ENCODE measurements at regions not wholly inside any gene's neighbourhood (a gene's known extent, or its start where the extent isn't known, plus 50 kb on each side); places are given as distances from the start of the nearest gene placed in this dataset.

DNA sequence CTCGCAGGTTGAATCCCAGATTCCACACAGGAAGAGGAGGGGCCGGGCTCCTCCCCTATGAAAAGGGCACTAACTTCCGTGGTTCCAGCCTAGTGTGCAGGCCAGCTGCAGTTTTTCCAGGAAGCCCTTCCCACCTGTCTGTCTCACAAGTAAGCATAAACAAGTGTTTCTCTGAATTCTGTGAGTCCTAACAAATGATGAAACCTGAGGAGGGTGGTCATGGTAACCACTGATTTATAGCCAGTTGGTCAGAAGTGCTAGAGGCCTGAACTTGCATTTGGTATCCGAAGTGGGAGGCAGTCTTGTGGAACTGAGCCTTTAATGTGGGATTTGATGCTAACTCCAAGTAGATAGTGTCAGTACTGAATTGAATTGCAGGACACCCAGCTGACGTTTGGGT lies 54.7 kb upstream of the STEAP4 start:
- no peaks in the 10 kb centered on the region for H3K36me3 ChIP-seq (ENCODE audit: insufficient read depth, low read length)
- no peaks in the 10 kb centered on the region for H3K4me1 ChIP-seq (ENCODE audit: insufficient read depth, low read length)
- H3K4me3 ChIP-seq (ENCODE audit: insufficient read depth, low read length): no peak overlapping the region
- H2AFZ ChIP-seq (ENCODE audit: low read length): no peak overlapping the region
- H3K27me3 ChIP-seq (ENCODE audit: insufficient read depth, low read length): no peaks in the 10 kb centered on the region
- TF ChIP-seq, protein P1, sequence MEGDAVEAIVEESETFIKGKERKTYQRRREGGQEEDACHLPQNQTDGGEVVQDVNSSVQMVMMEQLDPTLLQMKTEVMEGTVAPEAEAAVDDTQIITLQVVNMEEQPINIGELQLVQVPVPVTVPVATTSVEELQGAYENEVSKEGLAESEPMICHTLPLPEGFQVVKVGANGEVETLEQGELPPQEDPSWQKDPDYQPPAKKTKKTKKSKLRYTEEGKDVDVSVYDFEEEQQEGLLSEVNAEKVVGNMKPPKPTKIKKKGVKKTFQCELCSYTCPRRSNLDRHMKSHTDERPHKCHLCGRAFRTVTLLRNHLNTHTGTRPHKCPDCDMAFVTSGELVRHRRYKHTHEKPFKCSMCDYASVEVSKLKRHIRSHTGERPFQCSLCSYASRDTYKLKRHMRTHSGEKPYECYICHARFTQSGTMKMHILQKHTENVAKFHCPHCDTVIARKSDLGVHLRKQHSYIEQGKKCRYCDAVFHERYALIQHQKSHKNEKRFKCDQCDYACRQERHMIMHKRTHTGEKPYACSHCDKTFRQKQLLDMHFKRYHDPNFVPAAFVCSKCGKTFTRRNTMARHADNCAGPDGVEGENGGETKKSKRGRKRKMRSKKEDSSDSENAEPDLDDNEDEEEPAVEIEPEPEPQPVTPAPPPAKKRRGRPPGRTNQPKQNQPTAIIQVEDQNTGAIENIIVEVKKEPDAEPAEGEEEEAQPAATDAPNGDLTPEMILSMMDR (IDR thresholded peaks at IDR 0.05; ENCODE audit: extremely low read depth, low read depth, low read length): no peak
- no peaks in the 10 kb centered on the region for H3K79me2 ChIP-seq (ENCODE audit: insufficient read depth, low read length)
- no peak overlapping the region for H3K27ac ChIP-seq (ENCODE audit: low read depth, low read length)
- H3K9me3 ChIP-seq (ENCODE audit: low read depth, low read length): no peaks in the 10 kb centered on the region
- no peak overlapping the region for H3K4me2 ChIP-seq (ENCODE audit: insufficient read depth, low read length)
- DNase-seq (ENCODE audit: insufficient read length, low spot score, missing footprints): no peak
- H4K20me1 ChIP-seq (ENCODE audit: insufficient read depth, low read length): no peaks in the 10 kb centered on the region

DNA sequence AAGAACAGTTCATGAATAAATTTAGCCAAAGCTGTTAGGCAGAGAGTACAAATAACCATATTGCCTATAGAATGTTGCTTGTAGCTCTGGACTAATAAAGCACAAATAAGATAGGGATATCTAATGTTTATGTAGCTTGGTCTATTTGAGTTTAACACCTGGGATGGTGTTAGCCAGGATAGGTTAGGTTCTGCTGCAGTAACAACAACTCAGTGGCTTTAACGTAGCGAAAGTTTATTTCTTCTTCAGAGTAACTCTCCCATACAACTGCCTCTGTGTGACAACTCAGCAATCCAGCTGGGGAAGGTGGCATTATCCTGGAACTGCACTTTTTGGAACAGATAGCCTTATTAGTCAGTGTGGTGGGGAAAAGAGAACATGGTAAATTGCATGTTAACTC lies 52.2 kb upstream of the STEAP4 start:
- Histone ChIP-seq H3K27me3 (ENCODE audit: insufficient read depth, low read length) (no peaks in the 10 kb centered on the region), H2AFZ (ENCODE audit: low read length) (no peak overlapping the region), H3K4me2 (ENCODE audit: insufficient read depth, low read length) (no peak overlapping the region), H3K4me1 (ENCODE audit: insufficient read depth, low read length) (no peaks in the 10 kb centered on the region), H3K27ac (ENCODE audit: low read depth, low read length) (no peak overlapping the region), H4K20me1 (ENCODE audit: insufficient read depth, low read length) (no peaks in the 10 kb centered on the region), H3K4me3 (ENCODE audit: insufficient read depth, low read length) (no peak overlapping the region), H3K79me2 (ENCODE audit: insufficient read depth, low read length) (no peaks in the 10 kb centered on the region), H3K9me3 (ENCODE audit: low read depth, low read length) (no peaks in the 10 kb centered on the region), H3K36me3 (ENCODE audit: insufficient read depth, low read length) (no peaks in the 10 kb centered on the region)
- DNase-seq (ENCODE audit: insufficient read length, low spot score, missing footprints): peak; percentile 21
- TF ChIP-seq, protein P1 (IDR thresholded peaks at IDR 0.05; ENCODE audit: extremely low read depth, low read depth, low read length): no peak

DNA sequence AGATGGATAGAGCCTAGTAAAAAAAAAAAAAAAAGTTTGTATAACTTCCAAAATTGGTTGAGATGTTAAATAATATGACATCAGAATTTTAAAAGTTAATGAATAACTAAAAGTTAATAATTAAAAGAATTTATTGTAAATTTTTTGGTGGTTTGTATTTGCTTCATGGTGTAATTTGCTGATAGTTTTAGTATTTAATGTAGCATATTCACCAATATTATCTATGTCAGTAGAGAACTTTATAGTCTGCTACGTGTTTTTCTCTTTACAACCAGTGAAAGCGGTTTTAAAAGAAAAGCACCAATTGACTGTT lies 51.8 kb upstream of the STEAP4 start:
- no peak overlapping the region for H3K4me2 ChIP-seq (ENCODE audit: insufficient read depth, low read length)
- no peaks in the 10 kb centered on the region for H3K9me3 ChIP-seq (ENCODE audit: low read depth, low read length)
- no peak overlapping the region for H3K27ac ChIP-seq (ENCODE audit: low read depth, low read length)
- H3K4me3 ChIP-seq (ENCODE audit: insufficient read depth, low read length): no peak overlapping the region
- H3K79me2 ChIP-seq (ENCODE audit: insufficient read depth, low read length): no peaks in the 10 kb centered on the region
- H4K20me1 ChIP-seq (ENCODE audit: insufficient read depth, low read length): no peaks in the 10 kb centered on the region
- no peak overlapping the region for H2AFZ ChIP-seq (ENCODE audit: low read length)
- TF ChIP-seq, protein P1 (IDR thresholded peaks at IDR 0.05; ENCODE audit: extremely low read depth, low read depth, low read length): peak; percentile 1
- no peaks in the 10 kb centered on the region for H3K27me3 ChIP-seq (ENCODE audit: insufficient read depth, low read length)
- no peaks in the 10 kb centered on the region for H3K36me3 ChIP-seq (ENCODE audit: insufficient read depth, low read length)
- no peaks in the 10 kb centered on the region for H3K4me1 ChIP-seq (ENCODE audit: insufficient read depth, low read length)
- DNase-seq (ENCODE audit: insufficient read length, low spot score, missing footprints): no peak

DNA sequence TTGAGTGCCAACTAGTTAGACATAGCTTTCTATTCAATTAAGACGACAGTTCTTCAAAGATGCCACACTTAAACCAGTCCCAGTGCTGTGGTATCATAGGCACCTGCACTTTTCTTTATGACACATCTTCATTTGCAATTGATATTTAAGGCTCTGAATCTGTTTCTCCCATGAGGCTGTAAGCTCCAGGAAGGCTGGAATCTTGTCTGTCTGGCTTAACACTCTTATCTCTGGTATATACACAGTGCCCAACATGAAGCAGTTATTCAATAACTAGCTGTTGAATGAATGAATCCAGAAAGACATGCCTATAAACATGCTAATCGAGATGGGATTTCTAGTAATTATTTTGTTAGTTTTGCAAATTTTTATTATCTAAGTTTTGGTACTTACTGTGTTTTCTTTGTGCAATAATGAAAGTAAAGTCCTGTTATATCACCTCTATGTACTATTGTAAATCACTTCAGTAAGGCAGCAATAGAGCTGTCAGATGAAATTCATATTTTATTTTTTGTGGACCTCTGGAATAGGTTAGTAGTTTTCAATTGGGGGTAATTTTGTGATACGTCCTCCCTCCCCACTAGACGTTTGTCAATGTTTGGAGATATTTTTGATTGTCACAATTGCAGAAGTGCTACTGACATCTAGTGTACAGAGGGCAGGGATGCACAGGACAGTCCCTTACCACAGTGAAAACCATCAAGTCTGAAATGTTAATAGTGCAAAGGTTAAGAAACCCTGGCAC lies 51.3 kb upstream of the STEAP4 start:
- Histone ChIP-seq H4K20me1 (ENCODE audit: insufficient read depth, low read length) (no peaks in the 10 kb centered on the region), H3K79me2 (ENCODE audit: insufficient read depth, low read length) (no peaks in the 10 kb centered on the region), H3K27me3 (ENCODE audit: insufficient read depth, low read length) (no peaks in the 10 kb centered on the region), H3K9me3 (ENCODE audit: low read depth, low read length) (no peaks in the 10 kb centered on the region), H2AFZ (ENCODE audit: low read length) (no peak overlapping the region), H3K4me3 (ENCODE audit: insufficient read depth, low read length) (peak overlapping the region; percentile 34), H3K4me1 (ENCODE audit: insufficient read depth, low read length) (no peaks in the 10 kb centered on the region), H3K4me2 (ENCODE audit: insufficient read depth, low read length) (peak overlapping the region; percentile 61), H3K27ac (ENCODE audit: low read depth, low read length) (no peak overlapping the region), H3K36me3 (ENCODE audit: insufficient read depth, low read length) (no peaks in the 10 kb centered on the region)
- TF ChIP-seq, protein P1 (IDR thresholded peaks at IDR 0.05; ENCODE audit: extremely low read depth, low read depth, low read length): peak; percentile 49
- DNase-seq (ENCODE audit: insufficient read length, low spot score, missing footprints): no peak

Measured in osteoblast (primary cell).